Ecto neural progenitor cell (in vitro differentiated cells): ENCODE measurements at regions not wholly inside any gene's neighbourhood (a gene's known extent, or its start where the extent isn't known, plus 50 kb on each side); places are given as distances from the start of the nearest gene placed in this dataset.
A peak's percentile ranks its signal among the peaks of the same experiment; 100 is the strongest.
"Not testable (repeated sequence)": the region's sequence is repeated elsewhere in the genome, so short reads cannot be mapped to it uniquely, and the experiment has no call there.

Experiments
- DNase-seq: peaks from one replicate; pipeline ENCODE4 v3.0.0-alpha.2; 2018; ENCODE audit warnings: low spot score

DNA sequence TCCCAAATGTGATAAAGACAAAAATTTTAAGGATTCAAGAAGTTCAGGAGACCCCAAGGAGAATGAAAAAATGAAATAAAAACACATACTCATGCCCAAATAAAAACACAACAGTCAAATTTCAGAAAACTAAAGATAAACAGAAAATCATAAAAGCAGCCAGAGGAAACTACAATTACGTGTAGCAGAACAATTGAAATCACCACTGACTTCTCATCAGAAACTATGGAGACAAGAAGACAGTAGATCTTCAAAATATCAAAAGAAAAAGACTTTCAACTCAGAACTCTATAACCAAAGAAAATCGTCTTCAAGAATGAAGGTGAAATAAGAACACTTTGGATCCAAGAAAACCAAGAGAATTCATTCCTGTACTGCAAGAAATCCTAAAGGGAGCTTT lies 54.9 kb downstream of the DIO3 start:
- DNase-seq, result no peak

GRCh38 chr14:101619484-101619883 lies 58.2 kb downstream of the DIO3 start:
- DNase-seq, result no peak

GRCh38 chr14:101620031-101620788 lies 58.9 kb downstream of the DIO3 start:
- no peak for DNase-seq

GRCh38 chr14:101620821-101621785 lies 59.8 kb downstream of the DIO3 start:
- DNase-seq, result no peak

- DNase-seq, result no peak
Measured at GRCh38 chr14:101622251-101623076, 61.2 kb downstream of the DIO3 start.

- no peak for DNase-seq
Measured at GRCh38 chr14:101623077-101623372, 61.7 kb downstream of the DIO3 start.

DNA sequence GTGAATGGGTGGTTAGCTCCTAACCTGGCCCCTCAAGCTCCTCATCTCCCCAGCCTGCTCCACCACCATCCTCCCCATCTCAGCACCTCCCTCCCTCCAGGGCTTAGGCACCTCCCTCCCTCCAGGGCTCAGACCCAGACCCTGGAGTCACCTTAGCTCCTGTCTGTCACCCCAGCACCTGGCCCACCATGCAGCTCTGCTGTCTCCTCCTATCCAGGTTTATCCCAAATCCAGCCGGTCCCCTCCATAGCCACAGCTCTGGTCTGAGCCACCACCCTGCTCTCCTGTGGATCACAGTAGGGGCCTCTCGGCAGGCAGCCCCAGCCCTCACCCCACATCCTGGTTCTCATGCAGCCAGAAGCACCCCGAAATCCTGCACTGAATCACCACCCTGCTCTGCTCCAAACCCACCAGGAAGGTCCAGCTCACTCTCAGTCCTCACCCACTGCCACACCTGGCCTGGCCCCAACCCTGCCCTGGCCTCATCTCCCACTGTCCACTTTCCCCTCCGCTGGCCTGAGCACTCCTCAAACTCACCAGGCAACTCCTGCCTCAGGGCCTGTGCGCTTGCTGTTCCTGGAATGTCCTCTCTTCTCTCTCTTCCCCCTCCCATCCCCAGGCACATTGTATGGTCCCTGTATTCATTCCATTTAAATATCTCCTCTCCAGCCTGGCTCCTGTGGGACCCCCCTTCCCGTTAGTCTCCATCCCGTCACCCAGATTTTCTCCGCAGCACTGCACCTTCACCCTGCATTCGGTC lies 62.6 kb downstream of the DIO3 start:
- peak; percentile 54 for DNase-seq

DNA sequence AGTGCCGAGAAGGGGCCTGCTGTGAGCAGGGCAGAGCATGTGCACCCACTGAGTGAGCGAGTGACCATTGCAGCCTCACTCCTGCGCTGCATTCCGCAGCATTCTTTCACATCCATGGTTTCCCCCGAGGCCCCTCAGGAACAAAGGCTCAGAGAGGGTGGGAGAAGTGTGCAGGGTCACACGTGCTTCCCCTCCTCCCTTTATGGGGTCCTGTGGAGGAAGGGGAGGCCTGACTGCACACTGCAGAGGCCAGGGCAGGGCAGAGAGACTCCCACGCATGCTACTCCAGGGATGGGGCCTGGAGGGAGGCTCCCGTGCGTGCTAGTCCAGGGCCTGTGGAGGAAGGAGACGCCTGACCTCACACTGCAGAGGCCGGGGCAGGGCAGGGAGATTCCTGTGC lies 63.2 kb downstream of the DIO3 start:
- DNase-seq, result peak; percentile 53

DNA sequence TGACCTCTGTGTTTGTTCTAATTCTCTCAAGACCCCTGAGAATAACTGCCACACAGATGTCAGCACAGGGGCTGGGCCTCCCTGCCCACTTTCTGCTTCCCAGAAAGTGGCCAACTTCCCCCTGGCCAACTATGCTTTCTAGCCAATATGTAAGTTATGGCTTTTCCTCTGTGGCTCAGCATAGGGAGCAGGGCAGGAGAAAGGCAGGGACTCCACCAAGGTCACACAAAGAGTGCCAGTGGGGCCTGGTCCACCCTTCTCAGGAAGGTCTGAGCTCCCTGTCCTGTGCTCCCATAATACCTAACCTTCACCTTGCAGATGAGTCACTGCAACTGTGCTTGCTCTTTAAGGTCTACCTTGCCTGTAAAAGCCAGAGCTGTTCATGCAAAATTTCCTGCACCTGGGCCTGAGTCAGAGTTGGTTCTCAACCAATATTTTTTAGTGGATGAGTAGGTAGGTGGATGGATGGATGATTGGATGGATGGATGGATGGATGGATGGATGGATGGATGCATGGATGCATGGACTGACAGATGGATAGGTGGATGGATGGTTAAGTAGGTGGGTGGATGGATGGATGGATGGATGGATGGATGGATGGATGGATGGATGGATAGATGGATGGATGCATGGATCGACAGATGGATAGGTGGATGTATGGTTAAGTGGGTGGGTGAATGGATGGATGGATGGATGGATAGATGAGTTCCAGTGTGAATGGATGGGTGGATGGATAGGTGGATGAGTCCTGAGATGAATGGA lies 64.2 kb downstream of the DIO3 start:
- DNase-seq, result no peak

DNA sequence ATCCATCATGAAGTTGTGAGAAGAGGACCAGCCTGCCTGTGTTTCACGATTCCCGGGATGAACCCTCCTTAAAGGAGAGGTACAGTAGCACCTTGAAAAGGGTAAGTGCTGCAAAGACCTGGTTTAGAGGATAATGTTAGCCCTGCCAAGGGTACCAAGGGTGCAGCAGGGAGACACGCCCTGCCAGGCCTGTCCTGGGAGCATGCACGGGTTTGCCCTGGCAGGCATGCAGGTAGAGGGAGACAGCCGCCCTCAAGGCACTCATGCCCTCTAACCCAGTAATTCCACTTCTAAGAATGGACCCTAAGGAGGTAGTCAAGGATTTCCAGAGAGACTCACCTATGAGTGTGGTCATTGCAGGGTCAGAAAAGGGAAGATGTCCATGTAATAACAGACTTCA lies 65.0 kb downstream of the DIO3 start:
- no peak for DNase-seq

DNA sequence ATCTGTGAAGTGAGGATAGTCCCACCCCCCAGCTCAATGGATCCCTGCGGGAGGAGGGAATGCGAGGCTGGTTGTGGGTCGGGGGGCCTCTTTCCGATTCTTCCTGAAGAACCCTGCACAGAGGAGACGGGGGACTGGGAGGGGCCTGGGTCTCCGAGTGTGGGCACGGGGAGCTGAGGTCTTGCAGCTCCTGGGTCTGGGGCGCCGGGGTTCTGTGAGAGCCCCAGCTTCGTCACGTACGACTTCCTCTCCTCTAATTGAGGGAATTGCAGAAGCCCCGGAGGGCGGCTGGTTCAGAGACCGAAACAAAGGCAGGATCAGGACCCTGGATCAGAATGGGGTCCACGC lies 66.6 kb downstream of the DIO3 start:
- DNase-seq, result no peak

DNA sequence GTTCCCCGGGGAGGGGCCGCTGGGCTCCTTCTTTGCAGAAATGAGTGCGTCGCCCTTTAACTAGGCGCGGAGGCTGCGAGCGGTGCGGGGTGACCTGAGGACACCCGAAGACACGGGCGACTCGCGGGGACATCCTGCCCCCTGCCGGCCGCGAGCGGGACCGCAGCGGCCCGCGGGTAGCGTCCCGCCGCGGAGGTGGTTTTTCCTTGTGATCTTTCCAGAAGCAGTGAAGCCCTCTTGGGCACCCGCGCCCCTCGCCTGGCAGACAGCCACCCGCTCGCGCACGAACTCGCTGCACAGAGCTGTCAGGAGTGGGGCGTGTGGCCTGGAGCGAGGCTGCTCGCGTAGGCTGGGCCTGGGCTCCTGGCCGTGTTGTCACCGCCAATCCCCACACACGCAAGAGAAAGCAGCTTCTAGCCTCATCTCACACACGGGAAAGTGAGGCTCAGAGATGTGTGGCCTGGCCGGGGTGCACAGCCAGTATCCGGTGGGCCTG lies 67.2 kb downstream of the DIO3 start:
- DNase-seq, result peak; percentile 86

DNA sequence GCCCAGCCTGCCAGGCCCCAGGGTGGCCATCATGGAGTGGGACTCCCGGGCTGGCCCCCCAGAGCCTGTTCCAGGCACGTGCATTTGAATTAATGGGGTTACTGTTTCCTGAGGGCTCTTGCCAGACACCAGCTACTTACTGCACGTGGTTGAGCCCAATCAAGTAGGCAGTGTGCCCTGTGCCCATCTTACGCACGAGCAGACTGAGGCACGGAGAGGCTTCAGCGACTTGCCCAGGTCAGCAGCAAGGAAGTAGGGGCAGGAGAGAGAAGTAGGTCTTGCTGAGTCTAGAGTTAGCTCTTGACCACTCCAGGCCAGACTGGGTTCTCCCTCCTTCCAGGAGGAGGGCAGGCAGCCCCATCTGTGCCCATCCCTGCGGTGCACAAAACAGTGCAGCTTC lies 67.7 kb downstream of the DIO3 start:
- no peak for DNase-seq

DNA sequence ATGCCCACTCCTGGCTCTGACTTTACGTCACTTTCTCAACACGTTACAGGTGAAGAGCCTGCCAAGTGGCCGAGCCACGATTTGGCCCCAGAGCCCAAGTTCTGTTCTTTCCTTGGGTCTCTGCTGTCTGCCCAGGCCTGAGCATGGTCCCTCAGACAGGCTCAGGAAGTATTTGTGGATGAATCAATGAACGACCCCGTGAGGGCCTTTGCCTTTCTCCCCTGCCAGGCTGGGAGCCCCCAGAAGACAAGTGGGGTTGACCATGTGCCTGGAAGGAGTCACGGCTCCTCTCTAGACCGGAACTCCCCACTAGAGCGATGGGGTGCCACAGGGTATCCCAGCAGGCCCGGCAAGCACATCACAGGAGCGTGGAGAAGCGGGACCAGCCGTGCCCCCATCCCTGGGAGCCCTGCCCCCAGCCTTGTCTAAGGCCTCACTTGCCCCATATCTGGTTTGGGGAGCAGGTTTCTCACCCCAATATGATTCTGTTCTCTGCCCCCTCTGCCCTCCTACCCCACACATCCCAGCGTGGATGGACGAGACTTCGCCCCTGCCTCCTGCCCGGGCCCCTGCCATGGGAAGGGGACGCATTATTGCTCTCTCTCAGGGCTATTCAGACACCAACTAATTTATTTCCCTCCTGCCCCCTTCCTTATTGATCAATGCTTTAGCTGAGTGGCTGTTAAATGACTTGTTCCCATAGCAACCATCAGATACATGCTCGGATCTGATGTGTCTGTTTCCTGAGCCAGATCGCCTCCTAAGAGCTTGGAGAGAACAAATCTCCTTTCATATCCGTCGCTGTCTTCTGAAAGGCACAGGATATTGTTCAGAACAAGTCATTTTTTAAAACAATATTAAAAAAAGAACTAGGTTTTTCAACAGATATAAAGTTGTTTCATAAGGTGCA lies 69.0 kb downstream of the DIO3 start:
- DNase-seq, result no peak

GRCh38 chr14:101631199-101631598 lies 69.9 kb downstream of the DIO3 start:
- no peak for DNase-seq

DNA sequence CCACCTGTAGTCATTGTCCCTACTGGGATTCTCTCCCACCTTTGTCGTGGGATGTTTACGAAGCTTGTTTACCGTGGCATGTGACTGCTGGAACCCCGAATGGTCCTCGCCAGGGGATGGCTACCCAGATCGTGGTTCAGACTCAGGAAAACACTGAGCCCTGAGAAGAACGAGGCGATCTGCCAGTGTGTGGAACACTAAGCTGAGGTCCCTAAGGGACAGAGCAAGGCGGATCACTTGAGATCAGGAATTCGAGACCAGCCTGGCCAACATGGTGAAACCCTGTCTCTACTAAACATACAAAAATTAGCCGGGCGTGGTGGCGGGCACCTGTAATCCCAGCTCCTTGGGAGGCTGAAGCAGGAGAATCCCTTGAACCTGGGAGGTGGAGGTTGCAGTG lies 70.7 kb downstream of the DIO3 start:
- DNase-seq, result not testable (repeated sequence)

- DNase-seq, result no peak
Measured at GRCh38 chr14:101632520-101632919, 71.2 kb downstream of the DIO3 start.

GRCh38 chr14:101633276-101633675 lies 72.0 kb downstream of the DIO3 start:
- no peak for DNase-seq

DNA sequence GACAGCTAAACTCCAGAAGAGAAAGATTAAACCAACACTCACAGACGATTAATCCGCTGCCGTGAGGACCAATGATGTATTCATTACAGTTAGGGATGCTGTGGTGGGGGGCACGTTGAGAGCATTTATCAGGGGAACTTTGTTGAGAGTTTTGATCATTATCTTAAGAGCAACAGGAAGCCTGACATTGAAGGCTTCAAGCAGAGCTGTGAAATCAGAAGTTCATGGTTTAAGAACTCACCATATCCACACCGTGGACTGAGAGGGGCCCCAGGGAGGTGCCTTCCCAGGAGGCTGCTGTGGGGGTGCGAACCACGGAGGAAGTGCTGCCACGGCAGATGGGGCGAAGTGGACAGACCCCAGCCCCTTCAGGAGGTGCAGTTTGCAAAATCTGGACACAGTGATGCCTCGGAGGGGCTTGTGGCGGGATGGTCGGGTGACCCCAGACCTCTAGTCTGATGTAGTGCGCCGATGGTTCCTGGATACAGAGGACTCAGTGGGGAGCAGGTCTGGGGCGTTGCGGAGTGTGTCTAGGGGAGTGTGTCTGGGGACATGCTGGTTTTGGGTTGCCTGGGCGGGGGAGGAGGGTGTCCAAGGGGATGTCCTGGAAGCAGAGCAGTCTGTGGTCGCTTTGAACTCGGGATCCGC lies 73.0 kb downstream of the DIO3 start:
- DNase-seq, result no peak
